Body of pancreas (tissue), 4 donors: ENCODE measurements at regions not wholly inside any gene's neighbourhood (a gene's known extent, or its start where the extent isn't known, plus 50 kb on each side); places are given as distances from the start of the nearest gene placed in this dataset.

ENCODE experiments used
- POLR2A ChIP-seq, 3 donors: fragments of 450-650 bp; IDR thresholded peaks; one replicate each; pipeline ENCODE4 v1.6.1; 2016; ENCODE audit warnings: antibody characterized with exemption in 3 of 3, mild to moderate bottlenecking in 2 of 3
- TF ChIP-seq, protein P1 (sequence below), 7 experiments: fragments of 450-650 bp in 4 of 7; fragments of 200-600 bp in 3 of 7; sonication (generic) in 3 of 7; IDR thresholded peaks; one replicate each; pipeline ENCODE4 v1.5.1; 2016 to 2019; ENCODE audit warnings: antibody characterized with exemption in 7 of 7

DNA sequence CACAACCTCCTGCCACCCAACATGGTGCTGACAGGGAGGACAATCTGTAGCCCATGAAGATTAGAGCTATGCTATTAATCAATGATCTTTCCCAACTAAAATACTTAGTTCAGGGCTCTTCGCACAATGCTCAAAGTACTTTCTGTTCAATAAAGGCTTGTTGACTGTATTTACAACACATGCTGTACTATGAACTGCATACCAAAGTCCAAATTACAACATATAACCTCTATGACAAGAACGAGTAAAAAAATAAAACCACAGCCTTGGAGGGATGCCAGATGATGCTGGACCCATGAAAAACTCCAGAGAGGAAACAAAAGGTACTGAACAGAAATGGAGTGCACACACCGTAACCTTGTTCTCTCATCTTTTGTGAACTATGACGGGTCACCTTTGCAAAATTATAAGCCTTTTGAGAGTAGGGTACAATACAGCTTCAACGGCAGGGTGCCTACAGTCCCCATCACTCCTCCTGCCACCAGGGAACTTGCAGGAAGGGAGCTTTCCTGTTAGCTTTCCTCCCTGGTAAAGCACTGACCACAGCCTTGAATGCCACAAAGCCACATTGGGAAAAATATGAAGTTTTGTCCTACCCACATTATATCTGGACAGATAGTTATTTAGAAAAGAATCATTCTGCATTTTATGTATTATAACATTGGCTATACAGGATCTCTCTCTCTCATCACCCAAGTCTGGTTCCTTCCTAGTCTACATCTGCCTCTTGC, 175.6 kb downstream of the NRIP1 start:
- TF ChIP-seq, protein P1, sequence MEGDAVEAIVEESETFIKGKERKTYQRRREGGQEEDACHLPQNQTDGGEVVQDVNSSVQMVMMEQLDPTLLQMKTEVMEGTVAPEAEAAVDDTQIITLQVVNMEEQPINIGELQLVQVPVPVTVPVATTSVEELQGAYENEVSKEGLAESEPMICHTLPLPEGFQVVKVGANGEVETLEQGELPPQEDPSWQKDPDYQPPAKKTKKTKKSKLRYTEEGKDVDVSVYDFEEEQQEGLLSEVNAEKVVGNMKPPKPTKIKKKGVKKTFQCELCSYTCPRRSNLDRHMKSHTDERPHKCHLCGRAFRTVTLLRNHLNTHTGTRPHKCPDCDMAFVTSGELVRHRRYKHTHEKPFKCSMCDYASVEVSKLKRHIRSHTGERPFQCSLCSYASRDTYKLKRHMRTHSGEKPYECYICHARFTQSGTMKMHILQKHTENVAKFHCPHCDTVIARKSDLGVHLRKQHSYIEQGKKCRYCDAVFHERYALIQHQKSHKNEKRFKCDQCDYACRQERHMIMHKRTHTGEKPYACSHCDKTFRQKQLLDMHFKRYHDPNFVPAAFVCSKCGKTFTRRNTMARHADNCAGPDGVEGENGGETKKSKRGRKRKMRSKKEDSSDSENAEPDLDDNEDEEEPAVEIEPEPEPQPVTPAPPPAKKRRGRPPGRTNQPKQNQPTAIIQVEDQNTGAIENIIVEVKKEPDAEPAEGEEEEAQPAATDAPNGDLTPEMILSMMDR (IDR thresholded peaks at IDR 0.05) = no peak
- TF ChIP-seq POLR2A (IDR thresholded peaks at IDR 0.05) = no peak
